Hepatocyte (in vitro differentiated cells): ENCODE measurements at regions not wholly inside any gene's neighbourhood (a gene's known extent, or its start where the extent isn't known, plus 50 kb on each side); places are given as distances from the start of the nearest gene placed in this dataset.

Experiments used
- CTCF ChIP-seq: fragments of 200-600 bp; sonication (generic); IDR thresholded peaks from 2 replicates; pipeline ENCODE4 v1.5.1; 2016; ENCODE audit warnings: antibody characterized with exemption, mild to moderate bottlenecking; ENCODE audit not compliant: poor library complexity
- EZH2 ChIP-seq: fragments of 200-600 bp; sonication (generic); IDR thresholded peaks from 2 replicates; pipeline ENCODE4 v1.6.1; 2016; ENCODE audit warnings: antibody characterized with exemption, mild to moderate bottlenecking, borderline replicate concordance

GRCh38 chr3:17865631-17866030, 123.2 kb upstream of the TBC1D5 start:
- TF ChIP-seq CTCF, result no peak
- no peak for TF ChIP-seq EZH2
